OCI-LY1 (cell line): ENCODE measurements at regions not wholly inside any gene's neighbourhood (a gene's known extent, or its start where the extent isn't known, plus 50 kb on each side); places are given as distances from the start of the nearest gene placed in this dataset.

Experiments used
- H2AFZ ChIP-seq: fragments of 200-600 bp; sonication (generic), shearing (Covaris generic); 2 replicates; pipeline ENCODE4 v1.6.0; 2014; ENCODE audit warnings: antibody characterized with exemption, mild to moderate bottlenecking, low read length
- H3F3A ChIP-seq: fragments of 200-600 bp; sonication (generic), shearing (Covaris generic); 2 replicates; pipeline ENCODE4 v1.6.0; 2014; ENCODE audit warnings: mild to moderate bottlenecking, antibody characterized with exemption, low read length, moderate library complexity; ENCODE audit not compliant: insufficient read depth
- H3K27ac ChIP-seq: fragments of 200-600 bp; sonication (generic); 2 replicates; pipeline ENCODE4 v1.5.1; 2014; ENCODE audit warnings: low read length, mixed run types, mild to moderate bottlenecking, low read depth; ENCODE audit not compliant: poor library complexity, severe bottlenecking
- H3K27me3 ChIP-seq: fragments of 200-600 bp; sonication (generic); 2 replicates; pipeline ENCODE4 v1.6.0; 2014; ENCODE audit warnings: antibody characterized with exemption, mild to moderate bottlenecking, low read length, moderate library complexity; ENCODE audit not compliant: insufficient read depth
- H3K36me3 ChIP-seq: fragments of 200-600 bp; sonication (generic); 2 replicates; pipeline ENCODE4 v1.6.1; 2014; ENCODE audit warnings: mild to moderate bottlenecking, antibody characterized with exemption, low read length, moderate library complexity, mixed read lengths; ENCODE audit not compliant: insufficient read depth
- H3K4me1 ChIP-seq: fragments of 200-600 bp; sonication (generic); 2 replicates; pipeline ENCODE4 v1.5.1; 2014; ENCODE audit warnings: mild to moderate bottlenecking, low read length, moderate library complexity; ENCODE audit not compliant: insufficient read depth, severe bottlenecking
- H3K4me2 ChIP-seq: fragments of 200-600 bp; sonication (generic), shearing (Covaris generic); 2 replicates; pipeline ENCODE4 v1.6.1; 2014; ENCODE audit warnings: low read length
- H3K4me3 ChIP-seq: fragments of 200-600 bp; sonication (generic); 2 replicates; pipeline ENCODE4 v1.5.1; 2014; ENCODE audit warnings: low read length, low read depth, mild to moderate bottlenecking, mixed read lengths; ENCODE audit not compliant: poor library complexity, severe bottlenecking
- H3K79me2 ChIP-seq: fragments of 200-600 bp; shearing (Covaris generic); 2 replicates; pipeline ENCODE4 v1.6.1; 2016; ENCODE audit warnings: mixed run types, low read length, mixed read lengths; ENCODE audit not compliant: insufficient read depth
- H3K9ac ChIP-seq: fragments of 200-600 bp; sonication (generic), shearing (Covaris generic); 2 replicates; pipeline ENCODE4 v1.6.1; 2014; ENCODE audit warnings: mild to moderate bottlenecking, low read length, mixed read lengths
- H3K9me2 ChIP-seq: fragments of 200-600 bp; sonication (generic), shearing (Covaris generic); 2 replicates; pipeline ENCODE4 v1.6.1; 2014; ENCODE audit warnings: low read depth, mild to moderate bottlenecking, low read length, mixed read lengths
- H3K9me3 ChIP-seq: fragments of 200-600 bp; shearing (Covaris generic); 2 replicates; pipeline ENCODE4 v1.6.1; 2014; ENCODE audit warnings: low read length, mixed read lengths
- H4K20me1 ChIP-seq: fragments of 200-600 bp; sonication (generic), shearing (Covaris generic); 2 replicates; pipeline ENCODE4 v1.6.0; 2016; ENCODE audit warnings: mild to moderate bottlenecking, low read length; ENCODE audit not compliant: insufficient read depth
- CTCF ChIP-seq: fragments of 200-600 bp; sonication (generic), shearing (Covaris generic); IDR thresholded peaks from 2 replicates; pipeline ENCODE4 v1.5.1; 2017; ENCODE audit warnings: mild to moderate bottlenecking, antibody characterized with exemption, low read length, moderate library complexity, mixed read lengths
- EZH2 ChIP-seq: fragments of 200-600 bp; sonication (generic), shearing (Covaris generic); IDR thresholded peaks from 2 replicates; pipeline ENCODE4 v1.8.0; 2017; ENCODE audit warnings: borderline replicate concordance, mixed run types, mild to moderate bottlenecking, antibody characterized with exemption, low read length, moderate library complexity, mixed read lengths

DNA sequence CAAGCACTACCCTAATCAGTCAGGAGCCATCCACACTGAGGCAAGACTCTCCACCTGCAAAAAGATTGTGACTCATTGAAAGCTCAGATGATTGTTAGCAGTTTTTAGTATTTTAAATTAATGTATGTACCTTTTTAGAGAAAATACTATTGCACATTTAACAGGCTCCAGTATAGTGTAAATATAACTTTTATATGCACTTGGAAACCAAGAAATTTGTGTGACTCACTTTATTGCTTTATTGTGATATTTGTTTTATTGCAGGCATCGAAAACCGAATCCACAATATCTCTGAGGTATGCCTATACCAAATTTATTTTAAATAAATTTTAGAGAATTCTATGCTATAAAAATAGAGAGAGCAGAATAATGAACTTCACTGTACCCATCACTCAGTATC is 122.0 kb downstream of the TEX36 start:
- Histone ChIP-seq H4K20me1 (no peaks in the 10 kb centered on the region), H3K79me2 (no peaks in the 10 kb centered on the region), H3K9me3 (no peaks in the 10 kb centered on the region), H3K36me3 (no peaks in the 10 kb centered on the region), H2AFZ (no peak overlapping the region), H3K27me3 (no peaks in the 10 kb centered on the region), H3K9ac (no peak overlapping the region), H3K27ac (no peak overlapping the region), H3K4me2 (no peak overlapping the region), H3K4me3 (no peak overlapping the region), H3K9me2 (no peaks in the 10 kb centered on the region), H3K4me1 (no peaks in the 10 kb centered on the region), H3F3A (no peaks in the 10 kb centered on the region)
- no peak for TF ChIP-seq EZH2
- TF ChIP-seq CTCF: no peak

DNA sequence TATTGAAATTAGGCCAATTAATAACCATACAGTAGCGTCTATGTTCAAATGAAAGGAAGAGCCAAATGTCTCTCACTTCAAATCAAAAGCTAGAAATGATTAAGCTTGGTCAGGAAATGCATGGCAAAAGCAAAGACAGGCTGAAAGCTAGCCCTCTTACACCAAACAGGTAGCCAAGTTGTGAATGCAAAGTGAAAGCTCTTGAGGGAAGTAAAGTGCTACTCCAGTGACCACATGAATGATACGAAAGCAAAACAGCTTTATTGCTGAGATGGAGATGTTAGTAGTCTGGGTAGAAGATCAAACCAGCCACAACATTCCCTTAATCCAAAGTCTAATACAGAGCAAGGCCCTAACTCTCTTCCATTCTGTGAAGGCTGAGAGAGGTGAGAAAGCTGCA is 123.8 kb downstream of the TEX36 start:
- no peaks in the 10 kb centered on the region for H3K4me1 ChIP-seq
- no peaks in the 10 kb centered on the region for H3K27me3 ChIP-seq
- TF ChIP-seq CTCF: no peak
- no peak for TF ChIP-seq EZH2
- no peaks in the 10 kb centered on the region for H3K36me3 ChIP-seq
- H3K79me2 ChIP-seq: no peaks in the 10 kb centered on the region
- H3F3A ChIP-seq: no peaks in the 10 kb centered on the region
- no peaks in the 10 kb centered on the region for H3K9me3 ChIP-seq
- no peak overlapping the region for H3K27ac ChIP-seq
- no peak overlapping the region for H2AFZ ChIP-seq
- H3K4me2 ChIP-seq: no peak overlapping the region
- H3K9ac ChIP-seq: no peak overlapping the region
- H3K4me3 ChIP-seq: no peak overlapping the region
- H4K20me1 ChIP-seq: no peaks in the 10 kb centered on the region
- no peaks in the 10 kb centered on the region for H3K9me2 ChIP-seq

GRCh38 chr10:125557801-125558505 is 125.0 kb downstream of the TEX36 start:
- H3K4me3 ChIP-seq: no peak overlapping the region
- no peak overlapping the region for H3K9ac ChIP-seq
- TF ChIP-seq CTCF: no peak
- no peak for TF ChIP-seq EZH2
- no peaks in the 10 kb centered on the region for H3K36me3 ChIP-seq
- no peaks in the 10 kb centered on the region for H3K9me3 ChIP-seq
- no peaks in the 10 kb centered on the region for H4K20me1 ChIP-seq
- no peaks in the 10 kb centered on the region for H3K79me2 ChIP-seq
- H3K4me1 ChIP-seq: no peaks in the 10 kb centered on the region
- no peaks in the 10 kb centered on the region for H3K27me3 ChIP-seq
- H2AFZ ChIP-seq: no peak overlapping the region
- no peaks in the 10 kb centered on the region for H3F3A ChIP-seq
- H3K9me2 ChIP-seq: no peaks in the 10 kb centered on the region
- H3K4me2 ChIP-seq: no peak overlapping the region
- no peak overlapping the region for H3K27ac ChIP-seq
